ENCODE measurements at regions not wholly inside any gene's neighbourhood (a gene's known extent, or its start where the extent isn't known, plus 50 kb on each side); places are given as distances from the start of the nearest gene placed in this dataset.

- WGBS (ENCODE audit: extremely low coverage, insufficient read length, low lambda C conversion rate): no CpG with 5 or more reads among the region's 5 CpGs
- H3K14ac ChIP-seq (ENCODE audit: insufficient read depth, low read length): no peak overlapping the region
These were observed 317.6 kb upstream of the NCKAP5 start for GRCh38 chr2:133885847-133886246.

More at GRCh38 chr2:133885847-133886246, 317.6 kb upstream of the NCKAP5 start:
- Histone ChIP-seq H3K79me1 (ENCODE audit: insufficient read depth, low read depth, low read length, poor library complexity, severe bottlenecking) (no peaks in the 10 kb centered on the region), H2BK120ac (ENCODE audit: low read depth, low read length, poor library complexity, severe bottlenecking) (no peak overlapping the region), H4K20me1 (ENCODE audit: control insufficient read depth, insufficient read depth, insufficient read length) (no peaks in the 10 kb centered on the region), H3K4me1 (ENCODE audit: insufficient read depth, low read length) (no peaks in the 10 kb centered on the region), H3K56ac (ENCODE audit: insufficient read length, low read depth, low read length) (no peak overlapping the region), H3K79me2 (ENCODE audit: insufficient read depth, low read length) (no peaks in the 10 kb centered on the region), H3K9me3 (ENCODE audit: control insufficient read depth, low read depth, low read length) (no peaks in the 10 kb centered on the region), H3K4me2 (ENCODE audit: insufficient read depth, insufficient read length, low read length) (no peak overlapping the region), H2AFZ (ENCODE audit: low read length) (no peak overlapping the region), H2AK5ac (ENCODE audit: insufficient read length, low read length) (no peak overlapping the region), H3K27me3 (ENCODE audit: insufficient read depth, low read length) (no peaks in the 10 kb centered on the region), H3K27ac (ENCODE audit: insufficient read length, low read depth, low read length) (no peak overlapping the region), H3K9ac (ENCODE audit: extremely low read depth, insufficient read length, low read length) (no peak overlapping the region), H2BK5ac (ENCODE audit: insufficient read length, low read length) (no peak overlapping the region), H3K23me2 (ENCODE audit: insufficient read length, low read depth, low read length, poor library complexity, severe bottlenecking) (no peaks in the 10 kb centered on the region), H4K91ac (ENCODE audit: insufficient read length, low read depth, low read length) (no peak overlapping the region), H2BK20ac (ENCODE audit: low read depth, low read length, poor library complexity, severe bottlenecking) (no peak overlapping the region), H4K5ac (ENCODE audit: insufficient read length, low read depth, low read length) (no peak overlapping the region), H2BK12ac (ENCODE audit: insufficient read length, low read depth, low read length) (no peak overlapping the region), H3K18ac (ENCODE audit: insufficient read length, low read depth, low read length) (no peak overlapping the region), H2BK15ac (ENCODE audit: low read depth, low read length) (no peak overlapping the region), H3T11ph (ENCODE audit: low read length) (no peak overlapping the region), H3K4ac (ENCODE audit: low read depth, low read length) (no peak overlapping the region), H3K23ac (ENCODE audit: insufficient read length, low read depth, low read length) (no peak overlapping the region), H4K8ac (replicated peaks; ENCODE audit: insufficient read length, low read depth, low read length) (no peak overlapping the region)
- peak; percentile 36 for DNase-seq
- Mint-ChIP-seq H3K27ac (no peak overlapping the region; a peak in 1 of 7 replicates), H3K4me1 (peaks cover 17 to 22% of the 10 kb centered on the region in 2 experiments), H3K4me3 (no peak overlapping the region), H3K27me3 (ENCODE audit: low read depth) (no peaks in the 10 kb centered on the region; the same call in none of the 2 replicates), H3K36me3 (ENCODE audit: insufficient read depth in 1 of 3, low read depth in 3 of 3) (no peaks in the 10 kb centered on the region), H3K9me3 (0 out of 5 replicates have a peak, but pooled peaks cover 0 to 3% of the 10 kb centered on the region in 2 experiments)
- TF ChIP-seq, protein P1, sequence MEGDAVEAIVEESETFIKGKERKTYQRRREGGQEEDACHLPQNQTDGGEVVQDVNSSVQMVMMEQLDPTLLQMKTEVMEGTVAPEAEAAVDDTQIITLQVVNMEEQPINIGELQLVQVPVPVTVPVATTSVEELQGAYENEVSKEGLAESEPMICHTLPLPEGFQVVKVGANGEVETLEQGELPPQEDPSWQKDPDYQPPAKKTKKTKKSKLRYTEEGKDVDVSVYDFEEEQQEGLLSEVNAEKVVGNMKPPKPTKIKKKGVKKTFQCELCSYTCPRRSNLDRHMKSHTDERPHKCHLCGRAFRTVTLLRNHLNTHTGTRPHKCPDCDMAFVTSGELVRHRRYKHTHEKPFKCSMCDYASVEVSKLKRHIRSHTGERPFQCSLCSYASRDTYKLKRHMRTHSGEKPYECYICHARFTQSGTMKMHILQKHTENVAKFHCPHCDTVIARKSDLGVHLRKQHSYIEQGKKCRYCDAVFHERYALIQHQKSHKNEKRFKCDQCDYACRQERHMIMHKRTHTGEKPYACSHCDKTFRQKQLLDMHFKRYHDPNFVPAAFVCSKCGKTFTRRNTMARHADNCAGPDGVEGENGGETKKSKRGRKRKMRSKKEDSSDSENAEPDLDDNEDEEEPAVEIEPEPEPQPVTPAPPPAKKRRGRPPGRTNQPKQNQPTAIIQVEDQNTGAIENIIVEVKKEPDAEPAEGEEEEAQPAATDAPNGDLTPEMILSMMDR (conservative IDR thresholded peaks at IDR 0.05): no peak
